Prostate gland (tissue), 2 donors: ENCODE measurements at regions not wholly inside any gene's neighbourhood (a gene's known extent, or its start where the extent isn't known, plus 50 kb on each side); places are given as distances from the start of the nearest gene placed in this dataset.

ENCODE experiments used
- DNase-seq: peaks from one replicate; pipeline ENCODE4 v3.0.0-alpha.2; 2019; ENCODE audit warnings: low spot score
- H3K27ac ChIP-seq, 2 donors: fragments of 200-600 bp; sonication (generic); 2 replicates each; pipeline ENCODE4 v1.5.1; 2017 to 2019
- H3K27me3 ChIP-seq: fragments of 200-600 bp; sonication (generic); replicated peaks from 2 replicates; pipeline ENCODE4 v1.5.1; 2019; ENCODE audit not compliant: insufficient read depth
- H3K36me3 ChIP-seq, 2 donors: fragments of 200-600 bp; sonication (generic); 1 replicate in 1 of 2; 2 replicates in 1 of 2; pipeline versions ENCODE4 v1.5.1 to v1.8.1; 2017 to 2019
- H3K4me1 ChIP-seq: fragments of 200-600 bp; sonication (generic); replicated peaks from 2 replicates; pipeline ENCODE4 v1.5.1; 2019
- H3K4me3 ChIP-seq, 2 donors: fragments of 200-600 bp; sonication (generic); 2 replicates each; pipeline ENCODE4 v1.5.1; 2017 to 2019
- H3K9me3 ChIP-seq: fragments of 200-600 bp; sonication (generic); 2 replicates; pipeline ENCODE4 v1.5.1; 2017
- CTCF ChIP-seq, 4 experiments: fragments of 200-600 bp in 2 of 4; fragments of 450-650 bp in 2 of 4; sonication (generic) in 2 of 4; IDR thresholded peaks; 1 replicate in 3 of 4; 2 replicates in 1 of 4; pipeline ENCODE4 v1.5.1; 2016 to 2019; ENCODE audit warnings: antibody characterized with exemption in 4 of 4, mild to moderate bottlenecking in 2 of 4, moderate library complexity in 2 of 4
- POLR2A ChIP-seq: fragments of 450-650 bp; IDR thresholded peaks from one replicate; pipeline ENCODE4 v1.6.1; 2016; ENCODE audit warnings: antibody characterized with exemption, mild to moderate bottlenecking
- POLR2AphosphoS5 ChIP-seq: sonication (generic); formaldehyde crosslinking; IDR thresholded peaks from one replicate; pipeline ENCODE4 v1.6.1; 2017; ENCODE audit warnings: antibody characterized with exemption
- WGBS: methylation state at CpG from one replicate; pipeline ENCODE4 v1.1.5; 2018; 5-methylcytosine and 5-hydroxymethylcytosine counted together
- intact Hi-C: fragments of 100-400 bp; cut with DNase I; formaldehyde crosslinking; loops from one replicate; pipeline ENCODE4 v1.14.2; 2022

DNA sequence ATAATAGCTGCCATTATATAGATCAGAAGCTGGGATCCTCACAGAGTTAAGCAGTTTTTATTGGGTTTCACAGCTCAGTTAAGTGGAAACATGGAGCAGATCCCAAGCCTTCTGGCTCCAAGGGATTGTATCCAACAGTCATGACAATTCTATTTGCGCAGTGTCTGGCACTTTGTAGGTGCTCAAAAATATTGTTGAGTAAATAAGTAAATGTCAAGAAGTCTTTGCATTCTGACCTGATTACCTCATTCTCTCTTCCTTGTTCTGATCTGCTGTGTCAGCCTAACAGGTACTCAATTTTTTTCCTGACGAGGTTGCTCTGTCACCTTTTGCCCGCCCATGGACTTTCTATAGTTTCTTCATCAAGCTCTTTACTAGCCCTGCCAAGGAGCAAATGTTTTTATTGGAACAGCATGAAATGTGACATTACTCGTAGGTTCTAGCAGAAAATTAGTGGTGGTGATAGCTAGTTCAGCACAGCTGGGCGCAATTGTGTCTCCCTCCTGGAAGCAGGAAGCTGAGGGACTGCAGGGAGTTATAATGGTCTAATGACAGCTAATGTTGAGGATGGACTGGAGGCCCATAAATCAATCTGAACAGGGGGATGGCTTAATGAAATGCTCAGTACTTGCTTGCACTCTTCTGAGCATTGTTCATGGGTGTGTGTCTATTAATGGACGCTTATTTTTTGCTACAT lies 680.2 kb downstream of the CCSER2 start:
- TF ChIP-seq POLR2AphosphoS5, result peak; percentile 39
- no peak for TF ChIP-seq POLR2A
- no peaks in the 10 kb centered on the region for H3K36me3 ChIP-seq
- H3K27me3 ChIP-seq, result no peaks in the 10 kb centered on the region
- intact Hi-C loops, result no loop called here
- H3K9me3 ChIP-seq, result no peaks in the 10 kb centered on the region
- peak; percentile 17 for DNase-seq
- no peak overlapping the region for H3K27ac ChIP-seq
- H3K4me3 ChIP-seq, result no peak overlapping the region
- WGBS, result 21% methylated on average over 6 of the region's 6 CpGs
- no peaks in the 10 kb centered on the region for H3K4me1 ChIP-seq

GRCh38 chr10:85012305-85012704 lies 683.9 kb downstream of the CCSER2 start:
- intact Hi-C loops, result no loop called here
- 77% methylated on average over 2 of the region's 2 CpGs for WGBS
- DNase-seq, result no peak
- TF ChIP-seq POLR2A, result no peak
- no peak for TF ChIP-seq CTCF (IDR thresholded peaks at IDR 0.05)
- Histone ChIP-seq H3K9me3 (no peaks in the 10 kb centered on the region), H3K4me1 (no peaks in the 10 kb centered on the region), H3K27ac (no peak overlapping the region), H3K27me3 (no peaks in the 10 kb centered on the region), H3K4me3 (no peak overlapping the region), H3K36me3 (no peaks in the 10 kb centered on the region)

DNA sequence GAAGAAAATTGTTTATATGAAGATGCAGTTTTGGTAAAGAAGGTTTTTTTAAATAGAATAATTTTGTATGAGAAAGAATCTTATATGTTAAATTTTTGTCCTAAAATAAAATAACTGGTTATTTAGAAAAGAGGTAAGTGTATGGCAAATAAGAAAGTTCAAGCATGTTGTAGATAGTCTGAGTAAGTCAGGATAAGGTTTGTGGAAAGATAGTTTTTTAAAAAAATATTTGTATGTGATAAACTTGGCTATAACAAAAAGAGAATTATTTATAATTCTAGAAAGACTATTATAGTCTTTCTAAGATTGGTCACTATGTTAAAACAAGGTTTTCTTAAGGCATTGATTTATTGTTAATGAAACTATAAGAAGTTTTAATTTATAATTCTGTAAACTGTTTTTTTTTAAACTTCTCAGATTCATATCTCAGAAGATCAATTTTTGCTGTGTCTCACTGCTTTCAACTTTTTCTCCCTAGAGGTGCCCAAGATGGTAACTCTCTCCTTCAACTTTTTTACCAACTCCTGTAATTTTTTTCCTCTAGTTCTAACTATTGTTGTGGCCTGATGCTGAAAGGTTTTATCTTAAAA lies 698.6 kb downstream of the CCSER2 start:
- no peak for DNase-seq
- no peak overlapping the region for H3K4me3 ChIP-seq
- H3K9me3 ChIP-seq, result no peaks in the 10 kb centered on the region
- intact Hi-C loops, result no loop called here
- no peak overlapping the region for H3K27ac ChIP-seq
- no peaks in the 10 kb centered on the region for H3K4me1 ChIP-seq
- no peaks in the 10 kb centered on the region for H3K36me3 ChIP-seq
- H3K27me3 ChIP-seq, result no peaks in the 10 kb centered on the region
- no peak for TF ChIP-seq POLR2AphosphoS5
- no peak for TF ChIP-seq POLR2A
- TF ChIP-seq CTCF (IDR thresholded peaks at IDR 0.05), result no peak

- intact Hi-C loops, result no loop called here
- TF ChIP-seq POLR2AphosphoS5 (no peak), POLR2A (no peak)
- Histone ChIP-seq H3K4me1 (no peaks in the 10 kb centered on the region), H3K27me3 (no peaks in the 10 kb centered on the region), H3K27ac (no peak overlapping the region), H3K36me3 (no peaks in the 10 kb centered on the region), H3K9me3 (no peaks in the 10 kb centered on the region), H3K4me3 (no peak overlapping the region)
- peak; percentile 6 for DNase-seq
- WGBS, result 36% methylated on average over 1 of the region's 1 CpG
Measured at GRCh38 chr10:85032981-85033380, 704.6 kb downstream of the CCSER2 start.

DNA sequence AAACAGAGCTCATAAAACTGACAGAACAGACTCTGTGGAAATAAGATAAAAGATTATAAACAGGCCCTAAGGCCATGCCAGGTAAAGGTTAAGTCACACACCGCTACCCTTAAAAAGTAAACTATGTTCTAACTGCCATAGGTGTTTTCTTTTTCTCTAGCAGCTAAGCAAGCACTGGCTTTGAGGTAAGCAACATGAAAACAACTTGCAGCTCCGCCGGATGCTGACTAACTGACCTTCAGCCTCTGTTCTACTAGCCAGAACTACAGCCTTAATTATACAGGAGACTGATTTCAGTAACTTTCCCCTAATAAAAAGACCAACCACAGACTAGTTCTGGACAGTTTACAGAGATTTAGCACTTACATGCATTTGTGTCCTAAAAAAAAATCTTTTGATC lies 708.3 kb downstream of the CCSER2 start:
- TF ChIP-seq CTCF (IDR thresholded peaks at IDR 0.05) (no peak), POLR2A (no peak), POLR2AphosphoS5 (no peak)
- no peaks in the 10 kb centered on the region for H3K4me1 ChIP-seq
- intact Hi-C loops, result no loop called here
- no peak overlapping the region for H3K4me3 ChIP-seq
- H3K27ac ChIP-seq, result no peak overlapping the region
- no peak for DNase-seq
- 51% methylated on average over 3 of the region's 3 CpGs for WGBS
- H3K9me3 ChIP-seq, result no peaks in the 10 kb centered on the region
- no peaks in the 10 kb centered on the region for H3K27me3 ChIP-seq
- H3K36me3 ChIP-seq, result no peaks in the 10 kb centered on the region

- Histone ChIP-seq H3K4me1 (no peaks in the 10 kb centered on the region), H3K9me3 (no peaks in the 10 kb centered on the region), H3K27me3 (no peaks in the 10 kb centered on the region), H3K36me3 (no peaks in the 10 kb centered on the region), H3K27ac (no peak overlapping the region), H3K4me3 (no peak overlapping the region)
- TF ChIP-seq CTCF (IDR thresholded peaks at IDR 0.05) (no peak), POLR2AphosphoS5 (no peak), POLR2A (no peak)
- intact Hi-C loops, result no loop called here
- WGBS, result 83% methylated on average over 1 of the region's 1 CpG
- no peak for DNase-seq
Measured at GRCh38 chr10:85039311-85039710, 710.9 kb downstream of the CCSER2 start.
